ENCODE measurements at regions not wholly inside any gene's neighbourhood (a gene's known extent, or its start where the extent isn't known, plus 50 kb on each side); places are given as distances from the start of the nearest gene placed in this dataset.

DNA sequence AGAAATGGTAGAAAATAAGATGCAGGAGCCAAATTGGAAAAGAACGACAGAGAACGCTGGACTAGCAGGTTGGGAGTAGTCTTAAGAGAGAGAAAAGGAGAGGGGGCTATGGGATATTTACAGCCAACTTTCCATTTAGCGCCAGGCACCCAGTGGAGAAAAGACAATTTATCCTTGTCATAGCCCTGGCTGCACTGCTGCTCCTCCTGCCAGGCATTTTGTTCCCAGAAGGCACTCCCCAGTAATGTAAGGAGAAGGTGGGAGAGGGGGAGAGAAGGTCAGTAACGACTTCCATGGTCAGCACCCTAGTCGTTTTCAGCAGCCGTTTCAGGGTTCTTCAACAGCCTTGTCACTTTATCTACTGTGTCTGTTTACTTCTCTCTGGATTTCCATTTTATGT lies 159.0 kb downstream of the TRMT11 start:
- no peak for DNase-seq (ENCODE audit: low read depth, low spot score)
- Histone ChIP-seq H3K27me3 (ENCODE audit: control insufficient read depth, insufficient read depth, low read length) (no peaks in the 10 kb centered on the region), H3K4me3 (ENCODE audit: low read length) (no peak overlapping the region), H3K4me1 (ENCODE audit: control insufficient read depth, insufficient read depth, low read length) (no peaks in the 10 kb centered on the region), H3K27ac (ENCODE audit: low read length) (no peak overlapping the region), H3K9me3 (ENCODE audit: control insufficient read depth, insufficient read depth, low read length) (no peaks in the 10 kb centered on the region), H3K36me3 (ENCODE audit: control insufficient read depth, insufficient read depth, low read length) (no peaks in the 10 kb centered on the region)
- WGBS (ENCODE audit: insufficient coverage, insufficient read length) = no CpG with 5 or more reads among the region's 6 CpGs

- Histone ChIP-seq H3K36me3 (ENCODE audit: control insufficient read depth, insufficient read depth, low read length) (no peaks in the 10 kb centered on the region), H3K27me3 (ENCODE audit: control insufficient read depth, insufficient read depth, low read length) (no peaks in the 10 kb centered on the region), H3K4me1 (ENCODE audit: control insufficient read depth, insufficient read depth, low read length) (no peaks in the 10 kb centered on the region), H3K9me3 (ENCODE audit: control insufficient read depth, insufficient read depth, low read length) (no peaks in the 10 kb centered on the region), H3K4me3 (ENCODE audit: low read length) (no peak overlapping the region), H3K27ac (ENCODE audit: low read length) (no peak overlapping the region)
- DNase-seq (ENCODE audit: low read depth, low spot score) = no peak
- WGBS (ENCODE audit: insufficient coverage, insufficient read length) = no CpG with 5 or more reads among the region's 4 CpGs
Measured at GRCh38 chr6:126147291-126147815, 161.0 kb downstream of the TRMT11 start.

DNA sequence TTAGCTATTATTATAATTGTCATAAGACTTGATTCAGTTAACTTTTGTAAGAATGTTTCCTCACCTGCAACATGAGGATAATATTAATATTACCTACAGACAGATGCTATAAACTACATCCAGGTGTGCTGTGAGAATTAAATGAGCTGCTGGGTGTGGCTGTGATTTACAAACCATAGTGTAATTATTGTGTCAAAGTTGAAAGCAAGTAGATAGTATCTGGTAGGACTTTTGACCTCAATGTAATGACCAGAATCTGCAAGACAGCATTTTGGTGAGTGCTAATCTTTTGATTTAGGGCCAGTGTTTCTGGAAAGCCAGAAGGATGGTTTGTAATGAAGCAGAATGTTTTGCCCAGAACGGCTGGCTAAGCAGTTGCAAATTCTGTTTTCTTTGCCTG lies 162.5 kb downstream of the TRMT11 start:
- no peak for DNase-seq (ENCODE audit: low read depth, low spot score)
- H3K36me3 ChIP-seq (ENCODE audit: control insufficient read depth, insufficient read depth, low read length) = no peaks in the 10 kb centered on the region
- H3K4me1 ChIP-seq (ENCODE audit: control insufficient read depth, insufficient read depth, low read length) = no peaks in the 10 kb centered on the region
- no peaks in the 10 kb centered on the region for H3K9me3 ChIP-seq (ENCODE audit: control insufficient read depth, insufficient read depth, low read length)
- no peaks in the 10 kb centered on the region for H3K27me3 ChIP-seq (ENCODE audit: control insufficient read depth, insufficient read depth, low read length)
- no CpG with 5 or more reads among the region's 1 CpG for WGBS (ENCODE audit: insufficient coverage, insufficient read length)
- H3K4me3 ChIP-seq (ENCODE audit: low read length) = no peak overlapping the region
- H3K27ac ChIP-seq (ENCODE audit: low read length) = no peak overlapping the region

DNA sequence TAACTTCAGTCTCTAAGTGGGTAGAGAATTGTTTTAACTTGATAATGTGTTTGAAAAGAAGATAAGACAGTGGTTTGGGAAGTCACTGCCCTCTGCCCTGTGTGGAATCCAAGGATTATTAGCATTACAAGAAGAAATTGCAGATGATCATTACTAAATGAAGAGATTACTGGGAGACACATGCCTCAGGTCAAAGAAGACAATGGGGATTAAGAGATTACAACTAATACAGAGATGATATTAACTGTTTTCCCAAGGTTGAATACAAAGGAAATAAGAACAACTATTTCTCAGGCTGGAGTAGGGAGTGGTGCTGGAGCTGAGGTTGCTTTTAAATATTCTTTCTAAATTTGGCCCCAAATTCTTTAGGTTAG lies 166.0 kb downstream of the TRMT11 start:
- no peak for DNase-seq (ENCODE audit: low read depth, low spot score)
- no peaks in the 10 kb centered on the region for H3K4me1 ChIP-seq (ENCODE audit: control insufficient read depth, insufficient read depth, low read length)
- H3K4me3 ChIP-seq (ENCODE audit: low read length) = no peak overlapping the region
- H3K27ac ChIP-seq (ENCODE audit: low read length) = no peak overlapping the region
- H3K36me3 ChIP-seq (ENCODE audit: control insufficient read depth, insufficient read depth, low read length) = no peaks in the 10 kb centered on the region
- no peaks in the 10 kb centered on the region for H3K27me3 ChIP-seq (ENCODE audit: control insufficient read depth, insufficient read depth, low read length)
- H3K9me3 ChIP-seq (ENCODE audit: control insufficient read depth, insufficient read depth, low read length) = no peaks in the 10 kb centered on the region

GRCh38 chr6:126153661-126154060 lies 167.3 kb downstream of the TRMT11 start:
- H3K36me3 ChIP-seq (ENCODE audit: control insufficient read depth, insufficient read depth, low read length) = no peaks in the 10 kb centered on the region
- no peaks in the 10 kb centered on the region for H3K9me3 ChIP-seq (ENCODE audit: control insufficient read depth, insufficient read depth, low read length)
- WGBS (ENCODE audit: insufficient coverage, insufficient read length) = no CpG with 5 or more reads among the region's 3 CpGs
- no peaks in the 10 kb centered on the region for H3K27me3 ChIP-seq (ENCODE audit: control insufficient read depth, insufficient read depth, low read length)
- no peaks in the 10 kb centered on the region for H3K4me1 ChIP-seq (ENCODE audit: control insufficient read depth, insufficient read depth, low read length)
- no peak for DNase-seq (ENCODE audit: low read depth, low spot score)
- no peak overlapping the region for H3K27ac ChIP-seq (ENCODE audit: low read length)
- H3K4me3 ChIP-seq (ENCODE audit: low read length) = no peak overlapping the region

- H3K4me3 ChIP-seq (ENCODE audit: low read length) = no peak overlapping the region
- no peaks in the 10 kb centered on the region for H3K9me3 ChIP-seq (ENCODE audit: control insufficient read depth, insufficient read depth, low read length)
- H3K4me1 ChIP-seq (ENCODE audit: control insufficient read depth, insufficient read depth, low read length) = no peaks in the 10 kb centered on the region
- no peak for DNase-seq (ENCODE audit: low read depth, low spot score)
- no peaks in the 10 kb centered on the region for H3K27me3 ChIP-seq (ENCODE audit: control insufficient read depth, insufficient read depth, low read length)
- WGBS (ENCODE audit: insufficient coverage, insufficient read length) = no CpG with 5 or more reads among the region's 1 CpG
- no peaks in the 10 kb centered on the region for H3K36me3 ChIP-seq (ENCODE audit: control insufficient read depth, insufficient read depth, low read length)
- no peak overlapping the region for H3K27ac ChIP-seq (ENCODE audit: low read length)
Measured at GRCh38 chr6:126156973-126157372, 170.6 kb downstream of the TRMT11 start.

- no peak for DNase-seq (ENCODE audit: low read depth, low spot score)
- Histone ChIP-seq H3K36me3 (ENCODE audit: control insufficient read depth, insufficient read depth, low read length) (no peaks in the 10 kb centered on the region), H3K4me3 (ENCODE audit: low read length) (no peak overlapping the region), H3K27ac (ENCODE audit: low read length) (no peak overlapping the region), H3K4me1 (ENCODE audit: control insufficient read depth, insufficient read depth, low read length) (no peaks in the 10 kb centered on the region), H3K27me3 (ENCODE audit: control insufficient read depth, insufficient read depth, low read length) (no peaks in the 10 kb centered on the region), H3K9me3 (ENCODE audit: control insufficient read depth, insufficient read depth, low read length) (no peaks in the 10 kb centered on the region)
- no CpG with 5 or more reads among the region's 2 CpGs for WGBS (ENCODE audit: insufficient coverage, insufficient read length)
Measured at GRCh38 chr6:126167726-126168125, 172.2 kb upstream of the CENPW start.

DNA sequence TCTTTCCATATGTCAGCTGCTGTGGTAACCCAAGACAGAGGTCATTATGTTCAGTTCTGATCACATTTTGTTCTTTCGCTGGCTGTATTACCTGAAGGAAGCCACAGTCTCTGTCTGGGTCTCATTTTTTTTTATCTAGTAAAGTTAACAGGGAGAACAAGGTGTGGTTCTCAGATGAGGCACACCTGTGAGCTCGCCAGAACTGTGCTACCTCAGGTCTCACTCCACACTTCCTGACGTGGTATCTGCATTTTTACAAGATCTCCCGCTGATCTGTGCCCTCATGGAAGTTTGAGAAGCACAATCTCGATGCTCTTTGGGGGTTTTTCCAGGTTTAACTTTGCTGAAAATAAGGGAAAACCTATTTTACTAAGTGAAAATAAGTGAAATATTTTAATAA lies 169.5 kb upstream of the CENPW start:
- no peaks in the 10 kb centered on the region for H3K27me3 ChIP-seq (ENCODE audit: control insufficient read depth, insufficient read depth, low read length)
- no peaks in the 10 kb centered on the region for H3K36me3 ChIP-seq (ENCODE audit: control insufficient read depth, insufficient read depth, low read length)
- H3K4me1 ChIP-seq (ENCODE audit: control insufficient read depth, insufficient read depth, low read length) = no peaks in the 10 kb centered on the region
- DNase-seq (ENCODE audit: low read depth, low spot score) = no peak
- no CpG with 5 or more reads among the region's 5 CpGs for WGBS (ENCODE audit: insufficient coverage, insufficient read length)
- no peak overlapping the region for H3K4me3 ChIP-seq (ENCODE audit: low read length)
- no peaks in the 10 kb centered on the region for H3K9me3 ChIP-seq (ENCODE audit: control insufficient read depth, insufficient read depth, low read length)
- H3K27ac ChIP-seq (ENCODE audit: low read length) = no peak overlapping the region

DNA sequence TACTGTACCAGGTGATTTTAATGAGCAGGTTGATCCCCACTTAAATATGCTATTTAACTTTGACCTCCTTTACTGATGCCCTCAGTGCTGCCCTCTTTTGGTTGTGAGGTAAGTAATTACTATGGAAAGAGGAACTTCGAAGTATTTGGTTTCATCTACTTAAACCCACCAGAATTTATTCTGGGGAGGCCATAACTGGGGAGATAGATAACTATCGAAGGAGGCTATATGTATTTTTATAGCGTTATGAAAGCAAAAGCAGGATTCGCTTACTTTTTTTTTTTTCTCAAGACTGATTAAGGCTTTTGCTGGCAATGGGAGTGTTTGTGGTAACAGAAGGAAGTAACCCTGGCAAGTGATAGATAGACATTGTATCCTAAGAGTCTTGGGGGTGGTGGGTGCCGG lies 168.9 kb upstream of the CENPW start:
- H3K4me3 ChIP-seq (ENCODE audit: low read length) = no peak overlapping the region
- no peak for DNase-seq (ENCODE audit: low read depth, low spot score)
- no CpG with 5 or more reads among the region's 5 CpGs for WGBS (ENCODE audit: insufficient coverage, insufficient read length)

DNA sequence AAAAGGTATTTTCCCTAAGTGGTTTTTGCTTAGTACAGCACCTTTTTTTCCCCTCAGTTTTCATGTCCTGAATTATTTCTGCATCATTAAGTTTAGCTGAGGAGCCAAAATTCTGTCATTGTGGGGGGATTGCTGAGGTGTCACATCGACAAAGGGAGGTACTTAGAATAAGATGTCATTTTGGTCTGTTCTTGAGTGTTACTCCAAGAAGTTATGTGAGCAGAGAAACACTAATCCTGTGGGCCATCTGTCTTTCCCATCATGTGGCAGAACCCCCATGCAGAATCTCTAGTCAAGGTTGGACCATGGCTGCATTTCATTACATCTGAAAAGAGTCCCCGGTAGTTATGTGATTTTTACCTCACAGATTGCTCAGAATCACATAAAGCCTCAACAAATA lies 167.8 kb upstream of the CENPW start:
- H3K27me3 ChIP-seq (ENCODE audit: control insufficient read depth, insufficient read depth, low read length) = no peaks in the 10 kb centered on the region
- H3K9me3 ChIP-seq (ENCODE audit: control insufficient read depth, insufficient read depth, low read length) = no peaks in the 10 kb centered on the region
- no CpG with 5 or more reads among the region's 2 CpGs for WGBS (ENCODE audit: insufficient coverage, insufficient read length)
- H3K27ac ChIP-seq (ENCODE audit: low read length) = no peak overlapping the region
- H3K4me1 ChIP-seq (ENCODE audit: control insufficient read depth, insufficient read depth, low read length) = no peaks in the 10 kb centered on the region
- H3K36me3 ChIP-seq (ENCODE audit: control insufficient read depth, insufficient read depth, low read length) = no peaks in the 10 kb centered on the region
- no peak overlapping the region for H3K4me3 ChIP-seq (ENCODE audit: low read length)
- no peak for DNase-seq (ENCODE audit: low read depth, low spot score)

More for the DNA sequence above, 168.9 kb upstream of the CENPW start:
- no peaks in the 10 kb centered on the region for H3K9me3 ChIP-seq (ENCODE audit: control insufficient read depth, insufficient read depth, low read length)
- no peak overlapping the region for H3K27ac ChIP-seq (ENCODE audit: low read length)
- no peaks in the 10 kb centered on the region for H3K36me3 ChIP-seq (ENCODE audit: control insufficient read depth, insufficient read depth, low read length)
- H3K27me3 ChIP-seq (ENCODE audit: control insufficient read depth, insufficient read depth, low read length) = no peaks in the 10 kb centered on the region
- H3K4me1 ChIP-seq (ENCODE audit: control insufficient read depth, insufficient read depth, low read length) = no peaks in the 10 kb centered on the region

DNA sequence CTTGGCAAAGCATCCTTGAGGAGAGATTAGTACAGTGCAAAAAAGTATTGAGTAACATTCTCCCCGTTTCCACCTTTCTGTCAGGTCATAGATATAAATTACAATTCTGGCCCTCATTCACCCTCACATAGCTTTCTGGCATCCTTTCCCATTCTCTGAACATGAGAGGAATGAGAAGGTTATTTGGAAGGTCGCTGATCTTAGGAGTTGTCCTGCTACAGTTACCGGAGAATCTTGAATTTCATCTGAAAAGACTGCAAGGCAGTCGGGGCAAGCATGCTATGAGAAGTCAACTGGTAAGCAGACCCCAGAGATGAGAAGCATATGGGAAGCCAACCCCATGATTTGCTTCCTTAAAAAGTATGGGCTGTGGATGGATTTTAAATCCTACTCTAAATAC lies 166.7 kb upstream of the CENPW start:
- no peaks in the 10 kb centered on the region for H3K27me3 ChIP-seq (ENCODE audit: control insufficient read depth, insufficient read depth, low read length)
- H3K36me3 ChIP-seq (ENCODE audit: control insufficient read depth, insufficient read depth, low read length) = no peaks in the 10 kb centered on the region
- H3K4me1 ChIP-seq (ENCODE audit: control insufficient read depth, insufficient read depth, low read length) = no peaks in the 10 kb centered on the region
- no CpG with 5 or more reads among the region's 4 CpGs for WGBS (ENCODE audit: insufficient coverage, insufficient read length)
- H3K27ac ChIP-seq (ENCODE audit: low read length) = no peak overlapping the region
- no peaks in the 10 kb centered on the region for H3K9me3 ChIP-seq (ENCODE audit: control insufficient read depth, insufficient read depth, low read length)
- no peak overlapping the region for H3K4me3 ChIP-seq (ENCODE audit: low read length)
- DNase-seq (ENCODE audit: low read depth, low spot score) = no peak
